ENCODE measurements at regions not wholly inside any gene's neighbourhood (a gene's known extent, or its start where the extent isn't known, plus 50 kb on each side); places are given as distances from the start of the nearest gene placed in this dataset.
A peak's percentile ranks its signal among the peaks of the same experiment; 100 is the strongest.

DNA sequence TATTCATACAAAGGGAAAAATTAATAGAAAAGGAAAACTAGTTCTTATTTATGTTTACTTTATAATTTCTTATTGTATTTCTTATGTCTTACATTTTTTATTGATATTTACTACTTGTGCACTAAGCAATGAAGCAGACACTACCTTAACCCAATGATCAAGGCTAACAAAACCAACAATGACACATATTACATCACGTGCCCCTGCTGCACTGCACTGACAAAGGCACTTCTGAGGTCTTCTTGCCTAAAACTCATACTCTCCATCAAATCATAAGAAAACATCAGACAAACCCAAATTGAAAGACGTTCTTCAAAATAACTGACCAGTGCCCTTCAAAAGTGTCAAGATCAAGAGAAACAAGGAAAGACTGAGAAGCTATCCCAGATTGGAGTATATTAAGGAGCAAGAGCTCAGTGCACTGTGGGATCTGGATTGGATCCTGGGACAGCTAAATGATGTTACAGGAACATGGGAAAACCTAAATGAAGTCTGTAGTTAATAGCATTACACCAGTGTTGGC is 230.9 kb downstream of the AUH start:
- DNase-seq (ENCODE audit: low read depth): no peak

DNA sequence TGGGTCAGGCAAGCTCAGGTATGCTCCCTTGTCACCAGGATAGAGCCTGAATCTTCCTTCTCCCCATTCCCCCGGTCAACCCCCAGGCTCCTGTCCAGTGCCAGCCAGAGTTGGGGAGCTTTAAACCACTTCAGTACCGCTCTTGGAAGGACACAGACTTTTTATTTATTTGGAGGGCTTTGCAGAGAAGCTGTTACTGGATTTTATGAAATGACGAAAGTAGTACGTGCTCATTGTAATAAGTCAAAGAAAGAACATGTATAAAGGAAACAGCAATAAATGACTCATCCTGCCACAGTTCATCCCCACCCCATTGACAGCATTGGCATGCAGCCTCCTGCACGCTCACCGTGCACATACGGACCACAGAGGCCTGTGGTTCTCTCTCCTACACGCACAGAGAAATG is 230.3 kb downstream of the AUH start:
- peak; percentile 79 for DNase-seq (ENCODE audit: low read depth)

GRCh38 chr9:91132576-91133073 is 229.1 kb downstream of the AUH start:
- DNase-seq (ENCODE audit: low read depth): no peak

DNA sequence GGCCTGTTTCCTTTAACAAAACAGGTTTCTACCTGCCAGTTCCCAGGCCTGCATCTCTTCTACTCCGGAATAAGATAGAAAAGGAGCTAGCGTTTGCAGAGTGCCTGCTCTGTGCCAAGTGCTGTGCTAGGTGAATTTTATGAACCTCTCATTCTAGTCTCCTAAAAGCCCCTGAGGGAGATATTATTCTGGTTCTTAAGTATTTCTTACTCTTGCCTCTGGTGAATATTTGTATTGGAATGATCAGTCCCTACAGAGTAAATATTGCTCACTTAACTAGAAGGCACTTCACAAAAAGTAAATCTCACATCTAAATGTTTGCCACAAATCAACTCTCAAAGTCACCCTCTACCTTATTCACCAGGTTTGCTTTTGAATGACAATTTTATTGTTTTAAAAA is 227.1 kb downstream of the AUH start:
- DNase-seq (ENCODE audit: low read depth): no peak

- no peak for DNase-seq (ENCODE audit: low read depth)
Observed at GRCh38 chr9:91137391-91137790, 224.3 kb downstream of the AUH start.

DNA sequence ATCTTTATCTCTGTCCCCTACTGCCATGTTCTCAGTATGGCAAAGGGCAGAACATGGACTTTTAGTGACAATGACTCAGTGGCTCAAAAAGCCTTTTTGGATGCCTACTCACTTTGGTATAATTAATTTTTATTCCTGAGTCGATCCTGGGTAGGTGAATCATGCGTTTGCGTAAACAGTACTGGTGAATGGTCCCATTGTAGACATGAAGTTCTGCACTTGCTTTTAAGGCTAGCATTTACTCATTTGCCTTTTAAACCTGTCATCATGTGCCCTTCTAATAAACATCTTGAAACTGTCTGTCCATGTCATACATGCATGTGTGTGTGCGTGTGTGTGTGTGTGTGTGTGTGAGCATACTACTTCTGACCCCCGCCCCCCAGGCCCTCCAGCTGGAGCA is 223.0 kb downstream of the AUH start:
- DNase-seq (ENCODE audit: low read depth): no peak

GRCh38 chr9:91141407-91141965 is 220.2 kb downstream of the AUH start:
- DNase-seq (ENCODE audit: low read depth): no peak

GRCh38 chr9:91143162-91143561 is 218.6 kb downstream of the AUH start:
- DNase-seq (ENCODE audit: low read depth): no peak

DNA sequence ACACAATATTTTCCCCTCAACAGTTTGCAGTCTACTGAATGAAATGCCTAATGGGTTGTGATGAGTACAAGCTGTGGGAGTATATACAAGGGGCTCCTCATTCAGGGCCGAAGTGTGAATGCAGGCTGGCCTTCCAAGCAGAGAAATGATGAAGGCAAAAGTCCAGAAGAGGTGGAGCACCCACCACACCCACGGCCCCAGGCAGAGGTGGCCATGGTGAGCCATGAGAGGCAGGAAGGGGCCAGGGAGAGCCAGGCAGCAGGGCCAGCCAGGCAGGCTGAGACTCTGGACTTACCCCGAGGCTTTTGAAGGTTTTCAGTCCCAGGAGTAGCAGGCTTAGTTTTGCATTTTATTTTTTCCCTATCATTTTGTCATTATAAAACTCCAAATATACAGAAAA is 218.1 kb downstream of the AUH start:
- no peak for DNase-seq (ENCODE audit: low read depth)

- no peak for DNase-seq (ENCODE audit: low read depth)
Observed at GRCh38 chr9:91144769-91145168, 216.9 kb downstream of the AUH start.

GRCh38 chr9:91145496-91145895 is 216.2 kb downstream of the AUH start:
- no peak for DNase-seq (ENCODE audit: low read depth)

DNA sequence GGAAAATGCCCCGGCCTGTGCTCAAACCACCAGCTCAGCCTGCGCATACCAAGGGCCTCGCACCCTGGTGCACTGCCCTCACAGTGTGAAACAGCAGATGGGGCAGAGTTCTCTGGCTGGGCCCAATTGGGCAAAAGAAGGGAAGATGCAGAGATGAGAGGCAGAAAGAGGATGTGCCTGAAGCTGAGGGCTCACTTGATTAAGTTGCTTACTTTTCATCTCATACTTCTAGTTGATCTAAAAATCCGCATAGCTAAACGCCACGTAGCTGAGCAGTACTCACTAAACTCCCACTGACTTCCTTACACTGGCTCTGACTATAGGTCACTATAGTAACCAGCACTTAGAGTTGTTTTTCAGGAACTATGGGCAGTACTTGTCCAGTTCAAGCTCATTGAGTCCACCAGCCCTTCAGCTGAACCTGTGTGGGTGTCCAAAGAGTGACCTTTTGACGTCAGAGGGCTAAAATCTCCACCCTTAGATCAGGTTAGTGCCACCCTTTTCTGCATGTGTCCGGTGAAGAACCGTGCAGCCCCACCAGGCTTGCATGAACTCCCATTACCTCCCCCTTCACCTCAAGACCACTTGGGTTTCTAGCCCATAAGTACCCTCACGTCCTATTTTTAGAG is 215.2 kb downstream of the AUH start:
- DNase-seq (ENCODE audit: low read depth): no peak

DNA sequence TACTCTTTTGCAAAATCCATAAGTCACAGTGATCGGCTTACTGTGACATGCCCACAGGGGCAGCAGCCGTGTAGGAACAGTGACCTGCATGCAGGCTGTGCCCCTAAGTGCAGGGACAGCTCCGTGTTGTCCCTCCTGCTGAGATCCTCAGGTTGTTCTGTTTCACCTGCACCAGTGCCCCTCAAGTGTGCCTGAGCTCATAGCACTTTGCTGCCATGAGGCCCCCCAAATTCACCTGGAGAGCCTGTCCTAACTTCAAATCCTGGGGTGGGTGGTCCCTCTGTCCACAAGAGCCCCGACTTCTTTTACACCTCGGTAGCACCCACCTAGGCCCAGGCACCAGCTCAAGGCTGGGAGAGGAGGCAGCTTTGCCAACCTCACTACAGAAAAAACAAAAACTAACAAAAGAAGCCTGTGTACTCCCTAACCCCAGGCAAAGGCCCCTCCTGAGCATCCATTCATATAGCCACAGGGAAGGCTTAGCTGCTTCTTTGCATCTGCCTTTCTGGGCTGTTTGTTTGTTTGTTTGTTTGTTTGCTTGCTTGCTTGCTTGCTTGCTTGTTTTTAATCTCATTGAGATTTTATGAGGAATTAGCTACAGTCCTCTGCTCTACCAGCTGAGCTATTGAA is 214.5 kb downstream of the AUH start:
- no peak for DNase-seq (ENCODE audit: low read depth)

- no peak for DNase-seq (ENCODE audit: low read depth)
Observed at GRCh38 chr9:91148306-91148705, 213.4 kb downstream of the AUH start.

DNA sequence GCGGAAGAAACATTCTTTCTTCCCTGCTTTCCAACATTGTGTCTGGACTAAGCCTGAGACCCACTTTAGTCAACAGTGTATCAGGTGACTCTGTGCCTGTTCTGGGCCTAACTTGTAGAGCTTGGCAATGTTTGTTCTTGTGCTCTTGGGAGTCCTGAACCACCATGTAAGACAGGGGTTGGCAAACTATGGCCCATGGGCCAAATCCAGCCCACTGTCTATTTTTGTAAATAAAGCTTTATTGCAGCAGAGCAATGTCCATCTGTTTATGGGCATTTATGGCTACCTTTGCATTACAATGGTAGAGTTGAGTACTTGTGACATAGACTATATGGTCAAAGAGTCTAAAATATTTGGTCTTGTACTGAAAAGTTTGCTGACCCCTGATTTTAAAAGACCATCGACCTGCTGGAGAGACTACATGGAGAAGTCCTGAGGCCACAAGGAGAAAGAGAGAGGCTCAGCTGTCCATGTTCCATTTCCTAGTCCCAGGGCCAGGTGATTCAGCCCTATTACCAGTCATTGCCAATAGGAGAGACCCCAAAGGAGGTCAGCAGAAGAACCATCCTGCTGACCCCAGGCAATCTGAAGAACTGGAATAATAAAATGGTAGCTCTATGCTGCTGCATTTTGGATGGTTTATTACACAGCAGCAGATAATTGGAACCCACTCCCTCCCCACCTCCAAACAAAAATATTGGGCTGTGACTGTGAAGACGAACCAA is 211.3 kb downstream of the AUH start:
- DNase-seq (ENCODE audit: low read depth): no peak

DNA sequence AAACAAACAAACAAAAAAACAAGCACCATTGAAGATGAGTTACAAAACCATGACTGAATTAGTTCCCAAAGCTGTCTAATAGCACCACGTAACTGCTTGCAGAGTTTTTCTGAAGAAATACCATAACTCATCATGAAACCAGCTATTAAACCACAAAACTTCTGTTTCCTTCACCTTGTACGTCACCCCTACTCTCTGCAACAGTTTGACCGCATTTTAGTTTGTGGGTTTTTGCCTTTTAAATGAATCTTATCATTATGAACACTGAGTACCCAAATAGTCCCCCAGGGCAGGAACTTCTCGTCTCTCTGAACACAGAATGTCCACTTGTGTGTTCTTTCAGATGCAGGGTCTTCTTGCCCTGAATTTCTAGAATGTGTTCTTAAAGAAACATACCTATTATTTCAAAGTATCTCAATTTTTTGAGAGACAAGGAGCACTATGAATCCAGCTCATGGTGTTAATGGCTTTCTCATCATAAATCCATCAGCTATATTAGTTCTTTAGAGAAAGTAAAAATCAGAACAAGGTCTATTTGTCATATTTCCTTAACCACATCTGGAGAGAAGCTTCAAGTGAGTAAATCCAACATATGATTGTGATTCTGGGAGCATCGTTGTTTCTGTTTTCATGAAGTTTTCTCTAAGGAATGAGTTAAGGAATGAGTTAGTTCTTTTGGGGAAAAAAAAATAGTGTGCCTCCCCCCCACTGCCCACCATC is 210.6 kb downstream of the AUH start:
- peak; percentile 91 for DNase-seq (ENCODE audit: low read depth)

- DNase-seq (ENCODE audit: low read depth): no peak
Observed at GRCh38 chr9:91151718-91152095, 210.0 kb downstream of the AUH start.

DNA sequence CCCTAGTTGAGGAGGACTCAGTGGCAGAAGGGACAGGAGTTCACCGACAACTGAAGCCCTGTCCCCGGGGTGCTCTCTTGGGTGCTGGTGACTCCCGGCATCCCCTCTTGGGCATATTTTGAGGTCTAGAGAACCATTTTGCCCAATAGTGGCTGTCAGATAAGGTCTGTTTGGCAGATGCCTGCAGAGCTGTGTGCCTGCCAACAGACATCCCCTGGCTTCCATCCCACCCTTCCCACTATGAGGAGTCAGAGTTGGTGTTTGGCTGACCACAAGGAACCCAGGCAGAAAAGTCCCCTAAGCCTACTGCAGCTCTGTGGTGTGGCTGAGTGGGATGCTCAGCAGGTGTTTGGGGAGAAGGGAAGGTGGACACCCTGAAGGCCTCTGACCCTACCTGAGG is 207.0 kb downstream of the AUH start:
- no peak for DNase-seq (ENCODE audit: low read depth)

DNA sequence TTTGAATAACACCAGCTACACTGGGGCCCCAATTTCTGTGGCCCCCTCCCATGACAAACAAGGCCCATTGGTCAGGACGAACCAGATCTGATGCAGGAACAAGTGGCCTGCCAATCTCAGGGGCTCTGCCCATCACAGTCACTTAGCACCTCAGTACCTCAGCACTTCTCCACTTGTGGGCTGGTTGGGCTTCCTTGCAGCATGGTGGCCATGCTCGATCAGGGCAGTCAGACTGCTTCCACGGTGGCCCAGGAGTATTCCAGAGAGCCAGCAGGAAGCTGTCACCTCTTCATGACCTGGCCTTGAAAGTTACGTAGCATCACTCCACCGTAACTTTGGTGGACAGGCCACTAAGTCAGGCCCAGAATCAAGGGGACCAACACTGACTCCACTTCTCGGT is 206.5 kb downstream of the AUH start:
- no peak for DNase-seq (ENCODE audit: low read depth)

GRCh38 chr9:91155746-91156376 is 205.9 kb downstream of the AUH start:
- DNase-seq (ENCODE audit: low read depth): no peak

- no peak for DNase-seq (ENCODE audit: low read depth)
Observed at GRCh38 chr9:91156451-91157234, 205.1 kb downstream of the AUH start.

Data from non-pigmented ciliary epithelial cell (primary cell).